ENCODE measurements at regions not wholly inside any gene's neighbourhood (a gene's known extent, or its start where the extent isn't known, plus 50 kb on each side); places are given as distances from the start of the nearest gene placed in this dataset.

DNA sequence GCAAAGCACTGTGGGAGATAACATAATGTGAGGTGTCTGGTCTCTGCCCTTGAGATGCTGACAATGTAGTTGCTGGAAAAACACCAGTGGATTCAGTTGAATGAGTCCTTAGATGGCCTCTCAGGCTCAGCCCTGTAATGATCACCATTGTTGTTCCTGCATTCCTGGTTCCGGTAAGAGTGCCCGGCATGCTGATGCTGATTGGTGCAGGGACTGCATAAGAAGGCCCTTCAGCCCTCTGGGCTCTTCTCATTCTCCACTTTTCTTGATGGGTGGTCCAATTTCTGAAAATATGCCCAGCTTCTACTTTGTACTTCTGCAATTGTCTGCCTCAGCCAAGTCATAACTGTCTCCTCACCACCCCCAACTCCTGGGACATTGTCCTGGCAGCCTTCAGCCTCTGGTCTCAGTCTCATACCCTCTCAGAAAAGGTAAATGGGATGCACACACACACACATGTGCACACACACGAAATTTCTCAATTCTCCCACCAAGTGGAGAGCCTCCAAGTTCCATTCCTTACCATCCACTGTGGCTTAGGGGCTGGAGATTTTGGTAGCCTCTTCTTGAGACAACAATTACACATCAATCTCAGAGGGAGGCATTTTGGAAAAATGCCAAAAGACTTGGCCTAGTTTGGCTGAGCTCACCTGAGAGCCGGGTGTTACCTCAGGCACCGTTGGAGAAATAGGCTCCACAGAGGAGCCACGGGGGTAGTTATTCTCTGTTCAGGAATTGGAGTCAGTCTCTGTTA, 314.9 kb downstream of the RPS24 start:
- DNase-seq = no peak

- no peak for DNase-seq
These were observed 315.5 kb downstream of the RPS24 start for GRCh38 chr10:78349165-78349516.

DNA sequence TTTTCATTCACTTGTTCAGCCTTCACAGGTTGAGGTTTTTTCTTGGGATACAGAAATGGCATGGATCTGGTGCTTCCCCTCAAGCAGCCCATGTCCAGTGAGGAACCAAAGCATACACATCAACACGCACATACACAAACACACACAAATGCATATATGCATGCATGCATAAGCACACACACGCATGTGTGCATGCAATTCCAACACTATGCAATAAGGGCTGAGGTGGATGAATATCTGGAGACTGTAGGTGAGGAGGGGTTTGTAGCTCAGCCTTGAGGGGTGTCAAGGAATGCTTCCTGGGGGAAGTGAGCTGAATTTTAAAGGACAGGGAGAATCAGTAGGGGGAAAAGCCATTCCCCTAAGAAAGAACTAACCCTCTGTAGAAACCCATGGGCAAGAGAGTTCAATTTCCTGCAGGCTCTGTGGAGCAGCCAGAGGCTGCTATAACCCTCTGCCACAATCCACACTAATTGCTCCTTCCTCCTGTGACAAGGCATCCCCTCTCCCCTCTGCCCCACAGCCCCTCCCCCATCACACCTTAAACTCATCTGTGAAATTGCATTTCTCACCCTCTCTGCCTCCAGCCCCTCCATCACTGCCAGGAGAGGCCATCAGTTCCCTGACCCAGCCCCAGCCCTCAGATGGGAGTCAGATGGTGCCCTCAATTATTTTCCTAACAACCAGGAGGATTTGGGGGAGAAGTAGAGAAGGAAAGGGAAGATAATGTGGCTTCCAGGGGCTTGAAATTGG, 316.4 kb downstream of the RPS24 start:
- no peak for DNase-seq

DNA sequence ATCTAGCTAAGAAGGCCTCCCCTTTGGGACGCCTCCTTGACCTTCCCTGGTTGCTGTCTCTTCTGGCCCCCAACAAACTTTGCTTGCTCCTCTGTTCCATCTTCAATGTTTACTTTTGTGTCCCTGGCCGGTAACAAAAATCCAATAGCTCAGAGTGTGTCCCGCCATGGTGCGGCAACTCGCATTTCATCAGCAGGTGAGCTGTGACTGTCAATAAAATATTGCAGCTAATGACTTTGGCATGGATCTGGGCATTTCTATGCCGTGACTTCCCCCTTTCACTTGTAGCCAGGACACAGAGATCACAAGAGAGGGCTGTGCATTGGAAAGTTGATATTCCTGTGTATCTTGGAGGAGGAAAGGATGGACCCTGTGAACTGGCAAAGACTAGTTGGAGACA, 317.6 kb downstream of the RPS24 start:
- no peak for DNase-seq

DNA sequence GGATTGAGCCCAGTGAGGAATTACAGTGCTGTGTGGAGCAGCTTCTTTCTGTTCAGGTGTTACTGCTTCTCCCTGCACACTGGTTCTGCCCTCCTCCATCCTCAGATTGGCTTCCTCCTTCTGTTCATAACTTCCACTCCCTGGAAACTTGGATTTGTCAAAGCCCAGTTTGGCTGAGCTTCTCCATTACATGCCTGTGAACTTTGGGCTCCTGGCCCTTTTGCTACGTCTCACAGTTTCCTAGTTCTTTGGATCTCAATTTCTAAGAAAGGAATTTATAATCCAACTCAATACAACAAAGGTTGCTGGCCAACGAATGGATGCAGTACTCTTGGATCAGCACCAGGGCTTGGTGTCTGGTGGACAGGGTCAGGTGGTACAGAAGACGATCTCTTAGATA, 318.1 kb downstream of the RPS24 start:
- DNase-seq = no peak

DNA sequence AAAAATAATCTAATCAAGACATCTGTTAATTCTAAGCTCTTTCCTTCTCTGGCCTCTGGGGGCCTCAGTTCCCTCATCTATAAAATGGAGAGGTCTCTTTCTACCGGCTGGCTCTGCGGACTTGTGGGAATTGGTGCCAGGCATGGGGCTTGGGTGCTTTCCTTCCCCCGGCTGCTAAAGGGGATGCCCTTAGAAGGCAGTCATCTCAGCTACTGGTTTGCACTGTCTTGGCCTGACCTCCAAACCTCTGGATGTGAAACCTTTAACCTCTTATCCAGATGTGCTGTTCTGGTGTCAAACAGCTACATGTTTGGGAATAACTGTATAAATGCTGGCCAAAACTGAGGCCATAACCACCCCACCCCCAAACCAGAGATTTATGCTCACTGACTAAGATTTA, 320.0 kb downstream of the RPS24 start:
- no peak for DNase-seq

GRCh38 chr10:78354101-78354500, 320.4 kb downstream of the RPS24 start:
- DNase-seq = no peak

GRCh38 chr10:78356291-78356900, 322.7 kb downstream of the RPS24 start:
- no peak for DNase-seq

- DNase-seq = no peak
These were observed 323.7 kb downstream of the RPS24 start for GRCh38 chr10:78357141-78358063.

DNA sequence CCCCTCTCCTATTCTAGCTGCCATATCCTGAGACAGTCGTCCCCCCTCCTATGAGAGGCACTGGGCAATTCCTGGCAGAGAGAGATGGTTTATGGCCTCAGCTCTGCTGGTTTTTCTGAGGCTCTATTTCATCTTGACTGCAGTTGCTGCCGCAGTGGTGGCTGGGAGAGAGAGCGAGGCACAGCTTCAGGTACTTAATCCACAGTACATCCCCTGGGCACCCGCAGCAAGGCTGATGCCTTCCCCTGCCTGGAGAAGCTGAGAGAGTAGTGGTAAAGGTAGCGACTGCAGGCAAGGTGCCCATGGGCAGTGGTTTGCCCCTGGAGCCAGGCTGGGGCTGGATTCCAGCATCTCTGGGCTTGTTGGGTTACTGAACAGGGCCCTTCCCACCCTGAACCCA, 324.7 kb downstream of the RPS24 start:
- no peak for DNase-seq

DNA sequence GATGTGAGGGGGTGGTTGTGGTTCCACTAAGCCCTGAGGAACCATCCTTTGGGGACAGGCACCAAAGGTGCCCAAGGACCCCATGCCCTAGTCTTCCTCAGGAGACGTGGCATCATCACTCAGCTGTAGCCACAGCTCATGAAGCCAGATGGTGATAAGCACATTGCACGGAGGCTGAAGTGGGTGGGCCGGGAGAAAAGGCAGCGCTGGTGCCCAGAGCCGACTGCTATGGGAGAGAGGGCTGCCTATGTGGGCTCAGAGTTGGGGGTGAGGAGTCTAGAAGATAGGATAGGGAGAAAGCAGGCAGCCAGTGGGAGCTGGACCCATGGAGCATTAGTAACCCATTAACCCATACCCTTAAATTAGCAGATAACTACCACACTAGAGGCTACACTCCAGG, 325.3 kb downstream of the RPS24 start:
- DNase-seq = no peak

DNA sequence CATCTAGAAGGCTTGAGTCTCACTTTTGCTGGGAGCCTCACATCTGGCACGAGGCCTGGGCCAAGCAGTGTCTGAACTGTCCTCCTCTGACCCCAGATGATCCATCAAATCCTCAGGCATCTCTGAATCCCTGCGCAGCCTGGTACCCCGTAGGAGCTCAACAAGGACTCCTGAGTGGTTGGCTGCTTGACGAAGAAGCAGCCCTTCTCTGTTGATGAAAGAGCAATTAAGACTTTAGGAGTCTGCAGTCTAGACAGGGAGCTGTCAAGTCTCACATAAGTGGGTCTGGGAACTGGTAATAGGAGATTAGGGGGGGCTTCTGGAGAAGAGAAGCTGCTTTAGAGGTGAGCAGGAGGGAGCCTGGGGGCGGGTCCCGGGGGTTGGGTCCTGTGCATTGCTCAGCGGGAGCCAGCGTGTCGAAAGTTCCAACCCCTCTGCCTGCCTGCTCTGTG, 326.0 kb downstream of the RPS24 start:
- no peak for DNase-seq

GRCh38 chr10:78360284-78360683, 326.6 kb downstream of the RPS24 start:
- no peak for DNase-seq

DNA sequence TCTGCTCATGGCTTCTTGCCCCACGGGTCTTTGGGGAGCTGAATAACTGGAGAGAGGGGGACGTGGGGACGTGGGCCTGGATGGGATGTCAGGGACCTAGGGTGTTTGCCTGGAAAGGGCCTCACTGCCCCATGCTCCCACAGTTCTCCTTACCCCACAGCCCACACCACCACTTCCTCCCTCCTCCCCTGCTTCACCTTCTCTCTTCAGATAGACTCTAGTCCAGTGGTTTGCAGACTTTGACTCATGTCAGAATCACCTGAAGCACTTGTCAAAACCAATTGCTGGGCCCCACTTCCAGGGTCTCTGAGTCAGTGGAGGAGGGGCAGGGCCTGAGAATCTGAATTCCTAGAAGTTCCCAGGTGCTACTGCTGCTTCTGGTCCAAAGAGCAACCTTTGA, 327.4 kb downstream of the RPS24 start:
- DNase-seq = no peak

GRCh38 chr10:78362406-78363022, 328.9 kb downstream of the RPS24 start:
- DNase-seq = no peak

GRCh38 chr10:78363190-78363589, 329.5 kb downstream of the RPS24 start:
- no peak for DNase-seq

DNA sequence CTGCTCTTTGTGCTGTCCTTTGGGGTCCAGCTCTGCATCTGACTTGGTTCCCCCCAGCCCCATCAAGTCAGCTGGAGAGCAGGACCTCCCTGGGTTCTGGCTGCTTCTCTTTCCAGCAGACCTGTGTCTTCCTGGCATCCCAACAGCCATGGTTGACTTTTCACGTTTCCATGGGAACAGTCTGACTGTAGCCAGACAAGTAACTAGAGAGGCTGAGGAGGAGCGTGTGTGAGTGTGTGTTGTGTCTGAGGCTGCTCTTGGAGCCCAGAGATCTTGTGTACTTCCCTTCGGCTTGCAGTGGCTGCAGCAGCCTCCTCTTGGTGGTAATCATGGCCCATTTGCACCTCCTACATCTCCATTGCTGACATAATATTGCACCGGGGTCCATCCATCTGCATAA, 332.0 kb downstream of the RPS24 start:
- DNase-seq = no peak

GRCh38 chr10:78366663-78367411, 333.2 kb downstream of the RPS24 start:
- no peak for DNase-seq

GRCh38 chr10:78367751-78368150, 334.1 kb downstream of the RPS24 start:
- no peak for DNase-seq

DNA sequence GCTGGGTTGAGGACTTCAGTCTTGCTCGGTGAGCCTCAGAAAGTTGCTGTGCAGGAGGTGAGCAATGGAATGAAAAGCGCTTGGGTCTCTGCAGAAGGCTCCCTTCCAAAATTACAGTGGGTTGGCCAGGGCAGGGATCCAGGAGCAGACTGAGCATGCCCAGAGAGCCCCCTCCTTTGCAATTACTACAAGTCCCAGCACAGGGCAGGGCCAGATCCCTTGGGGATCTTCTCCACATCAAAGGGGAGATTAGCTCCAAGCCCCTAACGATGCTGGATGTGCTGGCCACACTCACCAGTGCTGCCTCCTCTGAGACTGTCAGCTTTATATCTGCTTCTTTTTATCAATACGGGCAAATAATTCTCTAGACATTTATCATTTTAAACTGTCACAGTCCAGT, 337.5 kb downstream of the RPS24 start:
- no peak for DNase-seq

- no peak for DNase-seq
These were observed 339.1 kb downstream of the RPS24 start for GRCh38 chr10:78372806-78373205.

Data from OCI-M1 (cell line).